ENCODE measurements at regions not wholly inside any gene's neighbourhood (a gene's known extent, or its start where the extent isn't known, plus 50 kb on each side); places are given as distances from the start of the nearest gene placed in this dataset.
"Not testable (repeated sequence)": the region's sequence is repeated elsewhere in the genome, so short reads cannot be mapped to it uniquely, and the experiment has no call there.

- DNase-seq (ENCODE audit: low read depth): no peak
- H3K4me3 ChIP-seq (ENCODE audit: low read depth, low read length): no peak overlapping the region
- TF ChIP-seq CTCF (conservative IDR thresholded peaks at IDR 0.05; ENCODE audit: low read depth, low read length): no peak
Measured at GRCh38 chr3:117848606-117849005, 1139.0 kb downstream of the TUSC7 start.

- no peak overlapping the region for H3K4me3 ChIP-seq (ENCODE audit: low read depth, low read length)
- peak; percentile 73 for DNase-seq (ENCODE audit: low read depth)
- no peak for TF ChIP-seq CTCF (conservative IDR thresholded peaks at IDR 0.05; ENCODE audit: low read depth, low read length)
Measured at GRCh38 chr3:117853923-117854668, 1144.5 kb downstream of the TUSC7 start.

GRCh38 chr3:117856354-117856753 is 1146.8 kb downstream of the TUSC7 start:
- DNase-seq (ENCODE audit: low read depth): no peak
- no peak overlapping the region for H3K4me3 ChIP-seq (ENCODE audit: low read depth, low read length)
- TF ChIP-seq CTCF (conservative IDR thresholded peaks at IDR 0.05; ENCODE audit: low read depth, low read length): no peak

- DNase-seq (ENCODE audit: low read depth): no peak
- TF ChIP-seq CTCF (conservative IDR thresholded peaks at IDR 0.05; ENCODE audit: low read depth, low read length): no peak
- no peak overlapping the region for H3K4me3 ChIP-seq (ENCODE audit: low read depth, low read length)
Measured at GRCh38 chr3:117863146-117863545, 1153.6 kb downstream of the TUSC7 start.

GRCh38 chr3:117865338-117865737 is 1155.8 kb downstream of the TUSC7 start:
- no peak for DNase-seq (ENCODE audit: low read depth)
- TF ChIP-seq CTCF (conservative IDR thresholded peaks at IDR 0.05; ENCODE audit: low read depth, low read length): no peak
- H3K4me3 ChIP-seq (ENCODE audit: low read depth, low read length): no peak overlapping the region

- no peak overlapping the region for H3K4me3 ChIP-seq (ENCODE audit: low read depth, low read length)
- no peak for DNase-seq (ENCODE audit: low read depth)
- TF ChIP-seq CTCF (conservative IDR thresholded peaks at IDR 0.05; ENCODE audit: low read depth, low read length): no peak
Measured at GRCh38 chr3:117868766-117869165, 1159.2 kb downstream of the TUSC7 start.

GRCh38 chr3:117871934-117872333 is 1162.4 kb downstream of the TUSC7 start:
- no peak for DNase-seq (ENCODE audit: low read depth)
- no peak overlapping the region for H3K4me3 ChIP-seq (ENCODE audit: low read depth, low read length)
- TF ChIP-seq CTCF (conservative IDR thresholded peaks at IDR 0.05; ENCODE audit: low read depth, low read length): no peak

GRCh38 chr3:117872594-117873248 is 1161.9 kb downstream of the IGSF11 start:
- not testable (repeated sequence) for H3K4me3 ChIP-seq (ENCODE audit: low read depth, low read length); DNase-seq (ENCODE audit: low read depth)

All from epithelial cell of proximal tubule (primary cell).